ENCODE measurements at regions not wholly inside any gene's neighbourhood (a gene's known extent, or its start where the extent isn't known, plus 50 kb on each side); places are given as distances from the start of the nearest gene placed in this dataset.

- intact Hi-C loops (cut with micrococcal nuclease; ENCODE audit: unreplicated experiment): no loop called here
- ChIA-PET CTCF (no interaction called here), POLR2A (ENCODE audit: low non-redundant PET) (no interaction called here)
- H3K27me3 ChIP-seq (replicated peaks; ENCODE audit: insufficient read depth, low read depth, low read length, poor library complexity): no peaks in the 10 kb centered on the region
- H3K4me3 ChIP-seq (ENCODE audit: low read depth, low read length, poor library complexity, severe bottlenecking): no peak overlapping the region
- H3K36me3 ChIP-seq (ENCODE audit: insufficient read depth, low read length, poor library complexity, severe bottlenecking): no peaks in the 10 kb centered on the region
- no peaks in the 10 kb centered on the region for H3K9me3 ChIP-seq (ENCODE audit: low read depth, low read length, poor library complexity, severe bottlenecking)
- TF ChIP-seq EZH2 (IDR thresholded peaks at IDR 0.05; ENCODE audit: borderline replicate concordance, low read depth, low read length, poor library complexity, severe bottlenecking) (no peak), CTCF (conservative IDR thresholded peaks at IDR 0.05; ENCODE audit: low read depth, low read length) (no peak)
- no peaks in the 10 kb centered on the region for H3K4me1 ChIP-seq (ENCODE audit: insufficient read depth, low read length, poor library complexity, severe bottlenecking)
- DNase-seq (ENCODE audit: low spot score): no peak
- H3K27ac ChIP-seq (ENCODE audit: low read depth, low read length, poor library complexity, severe bottlenecking): no peak overlapping the region
- BruUV-seq (replicated peaks): no TSS peak
These were observed 105.9 kb upstream of the DIAPH2 start for GRCh38 chrX:96578781-96579180.

- CTCF ChIA-PET: no interaction called here
- Histone ChIP-seq H3K9me3 (ENCODE audit: low read depth, low read length, poor library complexity, severe bottlenecking) (no peaks in the 10 kb centered on the region), H3K27me3 (replicated peaks; ENCODE audit: insufficient read depth, low read depth, low read length, poor library complexity) (no peaks in the 10 kb centered on the region), H3K4me1 (ENCODE audit: insufficient read depth, low read length, poor library complexity, severe bottlenecking) (no peaks in the 10 kb centered on the region), H3K36me3 (ENCODE audit: insufficient read depth, low read length, poor library complexity, severe bottlenecking) (no peaks in the 10 kb centered on the region), H3K27ac (ENCODE audit: low read depth, low read length, poor library complexity, severe bottlenecking) (no peak overlapping the region), H3K4me3 (ENCODE audit: low read depth, low read length, poor library complexity, severe bottlenecking) (no peak overlapping the region)
- no peak for DNase-seq (ENCODE audit: low spot score)
- intact Hi-C loops (cut with micrococcal nuclease; ENCODE audit: unreplicated experiment): no loop called here
- TF ChIP-seq CTCF (conservative IDR thresholded peaks at IDR 0.05; ENCODE audit: low read depth, low read length): no peak
- TF ChIP-seq EZH2 (IDR thresholded peaks at IDR 0.05; ENCODE audit: borderline replicate concordance, low read depth, low read length, poor library complexity, severe bottlenecking): no peak
- POLR2A ChIA-PET (ENCODE audit: low non-redundant PET): interaction anchor here (0.5 kb wide), 1 partner anchor 177 kb away, joined by 4 read pairs; no protein-coding TSS in a partner anchor
- no TSS peak for BruUV-seq (replicated peaks)
These were observed 105.4 kb upstream of the DIAPH2 start for GRCh38 chrX:96579252-96579651.

- BruUV-seq (replicated peaks): no TSS peak
- TF ChIP-seq EZH2 (IDR thresholded peaks at IDR 0.05; ENCODE audit: borderline replicate concordance, low read depth, low read length, poor library complexity, severe bottlenecking) (no peak), CTCF (conservative IDR thresholded peaks at IDR 0.05; ENCODE audit: low read depth, low read length) (no peak)
- intact Hi-C loops (cut with micrococcal nuclease; ENCODE audit: unreplicated experiment): no loop called here
These were observed 94.2 kb upstream of the DIAPH2 start for GRCh38 chrX:96590403-96590802.

More at GRCh38 chrX:96590403-96590802, 94.2 kb upstream of the DIAPH2 start:
- Histone ChIP-seq H3K4me3 (ENCODE audit: low read depth, low read length, poor library complexity, severe bottlenecking) (no peak overlapping the region), H3K9me3 (ENCODE audit: low read depth, low read length, poor library complexity, severe bottlenecking) (no peaks in the 10 kb centered on the region), H3K36me3 (ENCODE audit: insufficient read depth, low read length, poor library complexity, severe bottlenecking) (no peaks in the 10 kb centered on the region), H3K27ac (ENCODE audit: low read depth, low read length, poor library complexity, severe bottlenecking) (no peak overlapping the region), H3K27me3 (replicated peaks; ENCODE audit: insufficient read depth, low read depth, low read length, poor library complexity) (no peaks in the 10 kb centered on the region), H3K4me1 (ENCODE audit: insufficient read depth, low read length, poor library complexity, severe bottlenecking) (no peaks in the 10 kb centered on the region)
- ChIA-PET POLR2A (ENCODE audit: low non-redundant PET) (no interaction called here), CTCF (no interaction called here)
- no peak for DNase-seq (ENCODE audit: low spot score)

All from A673 (cell line).